Keratinocyte (primary cell): ENCODE measurements at regions not wholly inside any gene's neighbourhood (a gene's known extent, or its start where the extent isn't known, plus 50 kb on each side); places are given as distances from the start of the nearest gene placed in this dataset.

Experiments
- DNase-seq: peaks from one replicate; pipeline ENCODE4 v3.0.0-alpha.2; 2011; ENCODE audit warnings: low read depth, missing footprints, low spot score
- FAIRE-seq: peaks from 2 replicates; lab custom pipeline; 2011; peaks lifted over from hg19 to GRCh38; lab: Jason Lieb, UNC
- H2AFZ ChIP-seq: 2 replicates; pipeline ENCODE4 v1.6.0; 2012; ENCODE audit warnings: low read length, control low read depth, inconsistent platforms; ENCODE audit not compliant: control insufficient read depth
- H3K27ac ChIP-seq: 2 replicates; pipeline ENCODE4 v1.5.1; 2011; ENCODE audit warnings: low read length; ENCODE audit not compliant: control insufficient read depth, insufficient read depth
- H3K27me3 ChIP-seq: 3 replicates; pipeline ENCODE4 v1.6.0; 2011; ENCODE audit warnings: low read length; ENCODE audit not compliant: control insufficient read depth, insufficient read depth; ENCODE audit errors: extremely low read depth
- H3K36me3 ChIP-seq, 2 experiments: 2 replicates in 1 of 2; 3 replicates in 1 of 2; pipeline ENCODE4 v1.5.1; 2011; ENCODE audit warnings: low read length in 2 of 2, mild to moderate bottlenecking in 1 of 2; ENCODE audit not compliant: control insufficient read depth in 2 of 2, insufficient read depth in 2 of 2; ENCODE audit errors: extremely low read depth in 1 of 2
- H3K4me1 ChIP-seq: 3 replicates; pipeline ENCODE4 v1.5.1; 2011; ENCODE audit warnings: low read length; ENCODE audit not compliant: control insufficient read depth, insufficient read depth; ENCODE audit errors: extremely low read depth
- H3K4me2 ChIP-seq: 3 replicates; pipeline ENCODE4 v1.6.0; 2011; ENCODE audit warnings: low read depth, low read length; ENCODE audit not compliant: control insufficient read depth, insufficient read depth; ENCODE audit errors: extremely low read depth
- H3K4me3 ChIP-seq, 3 experiments: fragments of 200-600 bp in 1 of 3; sonication (generic) in 1 of 3; 2 replicates in 2 of 3; 3 replicates in 1 of 3; pipeline ENCODE4 v1.5.1; 2011 to 2016; ENCODE audit warnings: low read length in 3 of 3, mild to moderate bottlenecking in 3 of 3, control low read depth in 2 of 3, inconsistent platforms in 1 of 3, low read depth in 1 of 3, mixed read lengths in 1 of 3, mixed run types in 1 of 3, moderate library complexity in 1 of 3; ENCODE audit not compliant: control insufficient read depth in 2 of 3, insufficient read depth in 2 of 3; ENCODE audit errors: extremely low read depth in 1 of 3
- H3K79me2 ChIP-seq: 2 replicates; pipeline ENCODE4 v1.6.0; 2012; ENCODE audit warnings: low read length; ENCODE audit not compliant: control insufficient read depth, insufficient read depth
- H3K9ac ChIP-seq: 3 replicates; pipeline ENCODE4 v1.6.0; 2011; ENCODE audit warnings: low read length; ENCODE audit not compliant: control insufficient read depth, insufficient read depth; ENCODE audit errors: extremely low read depth
- H3K9me1 ChIP-seq: 3 replicates; pipeline ENCODE4 v1.6.0; 2011; ENCODE audit warnings: low read length; ENCODE audit not compliant: control insufficient read depth, insufficient read depth; ENCODE audit errors: extremely low read depth
- H3K9me3 ChIP-seq: 2 replicates; pipeline ENCODE4 v1.5.1; 2012; ENCODE audit warnings: low read depth, low read length; ENCODE audit not compliant: control insufficient read depth
- H4K20me1 ChIP-seq: 3 replicates; pipeline ENCODE4 v1.6.0; 2011; ENCODE audit warnings: low read length; ENCODE audit not compliant: control insufficient read depth, insufficient read depth; ENCODE audit errors: extremely low read depth
- EZH2 ChIP-seq: IDR thresholded peaks from one replicate; pipeline ENCODE4 v1.6.1; 2012; ENCODE audit warnings: inconsistent platforms, mild to moderate bottlenecking, low read length, moderate library complexity
- dilution Hi-C: fragments of 300-500 bp; cut with MboI; formaldehyde crosslinking; loops from one replicate; pipeline ENCODE4 v1.7.0; 2020; ENCODE audit warnings: low sequenced_read_pairs; ENCODE audit not compliant: extremely low pct_ligation_motif_present
- TF ChIP-seq, protein P1 (sequence below), 3 experiments: IDR thresholded peaks in 1 of 3; conservative IDR thresholded peaks in 1 of 3; optimal IDR thresholded peaks in 1 of 3; 2 replicates in 2 of 3; 3 replicates in 1 of 3; pipeline versions ENCODE3 to v1.5.1; 2011; ENCODE audit warnings: low read length in 3 of 3, mild to moderate bottlenecking in 3 of 3, moderate library complexity in 2 of 3, control low read depth in 1 of 3, inconsistent platforms in 1 of 3; ENCODE audit not compliant: insufficient read depth in 2 of 3; ENCODE audit errors: extremely low read depth in 1 of 3

DNA sequence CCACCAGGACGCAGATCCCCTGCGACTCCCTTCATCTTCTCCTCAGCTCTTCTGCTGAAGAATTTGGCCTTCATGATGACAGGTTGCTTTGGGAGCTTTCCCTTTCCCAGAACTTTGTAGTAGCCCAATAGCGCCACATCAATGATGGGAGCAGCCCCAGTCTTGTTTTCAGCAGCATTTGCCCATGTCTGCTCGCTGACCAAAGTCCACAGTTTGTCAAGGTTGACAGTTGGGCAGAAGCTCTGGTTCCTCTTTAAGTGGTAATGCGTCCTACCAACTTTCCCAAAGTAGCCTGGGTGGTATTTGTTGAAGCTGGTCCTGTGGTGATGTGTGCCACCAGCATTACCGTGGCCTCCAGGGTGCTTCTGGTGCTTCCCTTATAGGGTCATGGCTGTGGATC, 62.2 kb downstream of the GCNT4 start:
- no peaks in the 10 kb centered on the region for H3K9me1 ChIP-seq
- H3K27ac ChIP-seq = no peak overlapping the region
- H3K4me3 ChIP-seq = no peak overlapping the region
- peaks cover 17% of the 10 kb centered on the region for H3K4me1 ChIP-seq
- TF ChIP-seq EZH2 = no peak
- TF ChIP-seq, protein P1, sequence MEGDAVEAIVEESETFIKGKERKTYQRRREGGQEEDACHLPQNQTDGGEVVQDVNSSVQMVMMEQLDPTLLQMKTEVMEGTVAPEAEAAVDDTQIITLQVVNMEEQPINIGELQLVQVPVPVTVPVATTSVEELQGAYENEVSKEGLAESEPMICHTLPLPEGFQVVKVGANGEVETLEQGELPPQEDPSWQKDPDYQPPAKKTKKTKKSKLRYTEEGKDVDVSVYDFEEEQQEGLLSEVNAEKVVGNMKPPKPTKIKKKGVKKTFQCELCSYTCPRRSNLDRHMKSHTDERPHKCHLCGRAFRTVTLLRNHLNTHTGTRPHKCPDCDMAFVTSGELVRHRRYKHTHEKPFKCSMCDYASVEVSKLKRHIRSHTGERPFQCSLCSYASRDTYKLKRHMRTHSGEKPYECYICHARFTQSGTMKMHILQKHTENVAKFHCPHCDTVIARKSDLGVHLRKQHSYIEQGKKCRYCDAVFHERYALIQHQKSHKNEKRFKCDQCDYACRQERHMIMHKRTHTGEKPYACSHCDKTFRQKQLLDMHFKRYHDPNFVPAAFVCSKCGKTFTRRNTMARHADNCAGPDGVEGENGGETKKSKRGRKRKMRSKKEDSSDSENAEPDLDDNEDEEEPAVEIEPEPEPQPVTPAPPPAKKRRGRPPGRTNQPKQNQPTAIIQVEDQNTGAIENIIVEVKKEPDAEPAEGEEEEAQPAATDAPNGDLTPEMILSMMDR (optimal IDR thresholded peaks at IDR 0.05 in 1 of 3, IDR thresholded peaks at IDR 0.05 in 1 of 3, conservative IDR thresholded peaks at IDR 0.05 in 1 of 3; ENCODE audit: extremely low read depth in 1 of 3, insufficient read depth in 2 of 3, low read length in 3 of 3) = no peak
- no peak overlapping the region for H3K4me2 ChIP-seq
- DNase-seq (no peak), FAIRE-seq (no peak)
- H3K79me2 ChIP-seq = no peaks in the 10 kb centered on the region
- no peak overlapping the region for H3K9ac ChIP-seq
- no peak overlapping the region for H2AFZ ChIP-seq
- dilution Hi-C loops = no loop called here
- no peaks in the 10 kb centered on the region for H3K9me3 ChIP-seq
- no peaks in the 10 kb centered on the region for H3K36me3 ChIP-seq
- no peaks in the 10 kb centered on the region for H4K20me1 ChIP-seq
- H3K27me3 ChIP-seq = no peaks in the 10 kb centered on the region

DNA sequence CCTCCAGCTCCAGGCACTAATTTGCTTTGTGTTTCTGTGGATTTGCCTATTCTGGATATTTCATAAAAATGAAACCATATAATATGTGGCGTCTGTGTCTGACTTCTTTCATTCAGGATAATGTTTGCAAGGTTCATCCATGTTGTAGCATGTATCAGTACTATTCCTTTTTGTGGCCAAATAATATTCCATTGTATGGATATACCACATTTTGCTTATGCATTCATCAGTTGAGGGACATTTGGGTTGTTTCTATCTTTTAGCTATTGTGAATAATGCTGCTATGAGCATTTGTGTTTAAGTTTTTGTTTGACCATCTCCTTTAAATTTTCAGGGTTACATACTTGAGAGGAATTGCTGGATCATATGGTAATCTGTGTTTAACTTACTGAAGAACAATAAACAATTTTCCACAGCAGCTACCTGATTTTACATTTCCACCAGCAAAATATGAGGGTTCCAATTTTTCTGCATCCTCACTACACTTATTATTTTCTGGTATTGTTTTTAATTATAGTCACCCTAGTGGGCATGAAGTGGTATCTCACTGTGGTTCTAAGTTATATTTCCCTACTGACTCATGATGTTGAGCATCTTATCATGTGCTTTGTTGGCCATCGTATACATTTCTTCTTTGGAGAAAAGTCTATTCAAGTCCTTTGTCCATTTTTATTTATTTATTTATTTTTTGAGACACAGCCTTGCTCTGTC, 63.9 kb downstream of the GCNT4 start:
- Histone ChIP-seq H4K20me1 (no peaks in the 10 kb centered on the region), H3K4me1 (peaks cover 14% of the 10 kb centered on the region), H3K27me3 (no peaks in the 10 kb centered on the region), H3K9me3 (no peaks in the 10 kb centered on the region), H3K4me2 (no peak overlapping the region), H3K4me3 (no peak overlapping the region), H3K9ac (no peak overlapping the region), H3K9me1 (no peaks in the 10 kb centered on the region), H3K27ac (no peak overlapping the region), H2AFZ (no peak overlapping the region), H3K79me2 (no peaks in the 10 kb centered on the region), H3K36me3 (no peaks in the 10 kb centered on the region)
- dilution Hi-C loops = no loop called here
- TF ChIP-seq, protein P1 (optimal IDR thresholded peaks at IDR 0.05 in 1 of 3, IDR thresholded peaks at IDR 0.05 in 1 of 3, conservative IDR thresholded peaks at IDR 0.05 in 1 of 3; ENCODE audit: extremely low read depth in 1 of 3, insufficient read depth in 2 of 3, low read length in 3 of 3) = no peak
- FAIRE-seq (no peak), DNase-seq (no peak)
